ENCODE measurements at regions not wholly inside any gene's neighbourhood (a gene's known extent, or its start where the extent isn't known, plus 50 kb on each side); places are given as distances from the start of the nearest gene placed in this dataset.
A peak's percentile ranks its signal among the peaks of the same experiment; 100 is the strongest.

- in situ Hi-C loops (cut with HindIII; ENCODE audit: low sequenced_read_pairs), result no loop called here
- DNase-seq (ENCODE audit: low read depth), result no peak
- TF ChIP-seq CTCF (IDR thresholded peaks at IDR 0.05; ENCODE audit: low read depth, low read length, missing control alignments), result no peak
- no peak overlapping the region for H3K4me3 ChIP-seq (ENCODE audit: low read depth, low read length)
Observed at GRCh38 chrX:39418731-39419638, 617.7 kb downstream of the MID1IP1 start.

GRCh38 chrX:39421006-39421405, 619.7 kb downstream of the MID1IP1 start:
- DNase-seq (ENCODE audit: low read depth), result no peak
- in situ Hi-C loops (cut with HindIII; ENCODE audit: low sequenced_read_pairs), result no loop called here
- H3K4me3 ChIP-seq (ENCODE audit: low read depth, low read length), result no peak overlapping the region
- TF ChIP-seq CTCF (IDR thresholded peaks at IDR 0.05; ENCODE audit: low read depth, low read length, missing control alignments), result no peak

GRCh38 chrX:39425124-39425806, 624.0 kb downstream of the MID1IP1 start:
- TF ChIP-seq CTCF (IDR thresholded peaks at IDR 0.05; ENCODE audit: low read depth, low read length, missing control alignments), result no peak
- in situ Hi-C loops (cut with HindIII; ENCODE audit: low sequenced_read_pairs), result no loop called here
- no peak overlapping the region for H3K4me3 ChIP-seq (ENCODE audit: low read depth, low read length)
- DNase-seq (ENCODE audit: low read depth), result no peak

GRCh38 chrX:39426101-39426500, 624.8 kb downstream of the MID1IP1 start:
- TF ChIP-seq CTCF (IDR thresholded peaks at IDR 0.05; ENCODE audit: low read depth, low read length, missing control alignments), result no peak
- DNase-seq (ENCODE audit: low read depth), result no peak
- H3K4me3 ChIP-seq (ENCODE audit: low read depth, low read length), result no peak overlapping the region
- in situ Hi-C loops (cut with HindIII; ENCODE audit: low sequenced_read_pairs), result no loop called here

GRCh38 chrX:39427492-39427891, 626.2 kb downstream of the MID1IP1 start:
- no peak for DNase-seq (ENCODE audit: low read depth)
- no peak for TF ChIP-seq CTCF (IDR thresholded peaks at IDR 0.05; ENCODE audit: low read depth, low read length, missing control alignments)
- in situ Hi-C loops (cut with HindIII; ENCODE audit: low sequenced_read_pairs), result no loop called here
- no peak overlapping the region for H3K4me3 ChIP-seq (ENCODE audit: low read depth, low read length)

GRCh38 chrX:39427906-39428305, 626.6 kb downstream of the MID1IP1 start:
- no peak overlapping the region for H3K4me3 ChIP-seq (ENCODE audit: low read depth, low read length)
- peak; percentile 13 for DNase-seq (ENCODE audit: low read depth)
- in situ Hi-C loops (cut with HindIII; ENCODE audit: low sequenced_read_pairs), result no loop called here
- no peak for TF ChIP-seq CTCF (IDR thresholded peaks at IDR 0.05; ENCODE audit: low read depth, low read length, missing control alignments)
